Mesothelial cell of epicardium (in vitro differentiated cells): ENCODE measurements at regions not wholly inside any gene's neighbourhood (a gene's known extent, or its start where the extent isn't known, plus 50 kb on each side); places are given as distances from the start of the nearest gene placed in this dataset.

Experiments
- DNase-seq, 2 experiments: peaks; one replicate each; pipeline ENCODE4 v3.0.0; 2021; ENCODE audit warnings: low spot score in 2 of 2; ENCODE audit not compliant: unreplicated experiment in 2 of 2
- H3K27ac Mint-ChIP-seq: 2 replicates; pipeline ENCODE4 v1.8.0; 2021; ENCODE audit warnings: mixed read lengths
- H3K27me3 Mint-ChIP-seq: 2 replicates; pipeline ENCODE4 v1.8.0; 2021; ENCODE audit warnings: low read depth, mixed read lengths
- H3K36me3 Mint-ChIP-seq: 2 replicates; pipeline ENCODE4 v1.8.0; 2021; ENCODE audit warnings: mixed read lengths
- H3K4me1 Mint-ChIP-seq: 2 replicates; pipeline ENCODE4 v1.8.0; 2021; ENCODE audit warnings: mixed read lengths
- H3K4me3 Mint-ChIP-seq: 2 replicates; pipeline ENCODE4 v1.8.0; 2021; ENCODE audit warnings: mild to moderate bottlenecking, moderate library complexity, mixed read lengths
- H3K9me3 Mint-ChIP-seq: 2 replicates; pipeline ENCODE4 v1.8.0; 2021; ENCODE audit warnings: mixed read lengths
- TF ChIP-seq, protein P1 (sequence below): fragments of 200-600 bp; sonication (generic); IDR thresholded peaks from one replicate; pipeline ENCODE4 v1.5.0; 2021; ENCODE audit warnings: antibody characterized with exemption; ENCODE audit not compliant: unreplicated experiment

DNA sequence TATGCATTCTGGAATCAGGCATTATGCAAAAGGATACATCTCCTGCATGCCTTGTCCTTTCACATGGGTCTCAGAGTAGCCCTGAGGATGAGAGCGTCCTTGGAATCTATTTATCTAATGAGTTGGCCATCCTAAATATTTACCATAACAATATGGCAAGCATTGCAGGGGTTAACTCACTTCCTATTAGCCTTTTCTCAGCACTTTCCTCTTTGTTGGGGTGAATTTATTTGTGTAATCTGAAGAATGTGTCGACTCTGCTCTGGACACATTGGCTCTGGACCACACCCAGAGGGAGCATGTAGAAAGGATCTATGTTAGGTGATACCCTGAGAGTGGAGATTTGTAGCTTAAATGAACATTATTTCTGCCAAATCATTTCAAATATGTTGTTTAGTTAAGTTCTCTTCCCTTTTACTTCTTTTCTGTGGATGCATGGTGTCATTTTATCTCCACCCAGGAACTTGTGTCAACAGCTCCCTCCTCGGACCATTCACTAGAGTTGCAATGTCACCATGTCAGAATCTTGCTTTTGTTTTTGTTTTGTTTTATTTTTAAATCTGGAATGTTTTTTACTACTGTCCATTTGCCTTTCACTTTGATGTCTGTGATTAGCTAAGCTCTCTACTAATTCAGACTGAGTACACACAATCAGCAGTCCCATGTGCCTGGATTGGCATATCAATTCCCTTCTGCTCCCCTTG, 757.0 kb upstream of the MMS22L start:
- peaks cover 21% of the 10 kb centered on the region for H3K4me1 Mint-ChIP-seq
- H3K4me3 Mint-ChIP-seq, result no peak overlapping the region
- no peaks in the 10 kb centered on the region for H3K9me3 Mint-ChIP-seq
- TF ChIP-seq, protein P1, sequence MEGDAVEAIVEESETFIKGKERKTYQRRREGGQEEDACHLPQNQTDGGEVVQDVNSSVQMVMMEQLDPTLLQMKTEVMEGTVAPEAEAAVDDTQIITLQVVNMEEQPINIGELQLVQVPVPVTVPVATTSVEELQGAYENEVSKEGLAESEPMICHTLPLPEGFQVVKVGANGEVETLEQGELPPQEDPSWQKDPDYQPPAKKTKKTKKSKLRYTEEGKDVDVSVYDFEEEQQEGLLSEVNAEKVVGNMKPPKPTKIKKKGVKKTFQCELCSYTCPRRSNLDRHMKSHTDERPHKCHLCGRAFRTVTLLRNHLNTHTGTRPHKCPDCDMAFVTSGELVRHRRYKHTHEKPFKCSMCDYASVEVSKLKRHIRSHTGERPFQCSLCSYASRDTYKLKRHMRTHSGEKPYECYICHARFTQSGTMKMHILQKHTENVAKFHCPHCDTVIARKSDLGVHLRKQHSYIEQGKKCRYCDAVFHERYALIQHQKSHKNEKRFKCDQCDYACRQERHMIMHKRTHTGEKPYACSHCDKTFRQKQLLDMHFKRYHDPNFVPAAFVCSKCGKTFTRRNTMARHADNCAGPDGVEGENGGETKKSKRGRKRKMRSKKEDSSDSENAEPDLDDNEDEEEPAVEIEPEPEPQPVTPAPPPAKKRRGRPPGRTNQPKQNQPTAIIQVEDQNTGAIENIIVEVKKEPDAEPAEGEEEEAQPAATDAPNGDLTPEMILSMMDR, result no peak
- no peaks in the 10 kb centered on the region for H3K36me3 Mint-ChIP-seq
- peaks cover 14% of the 10 kb centered on the region for H3K27me3 Mint-ChIP-seq
- H3K27ac Mint-ChIP-seq, result no peak overlapping the region
- DNase-seq, result no peak

DNA sequence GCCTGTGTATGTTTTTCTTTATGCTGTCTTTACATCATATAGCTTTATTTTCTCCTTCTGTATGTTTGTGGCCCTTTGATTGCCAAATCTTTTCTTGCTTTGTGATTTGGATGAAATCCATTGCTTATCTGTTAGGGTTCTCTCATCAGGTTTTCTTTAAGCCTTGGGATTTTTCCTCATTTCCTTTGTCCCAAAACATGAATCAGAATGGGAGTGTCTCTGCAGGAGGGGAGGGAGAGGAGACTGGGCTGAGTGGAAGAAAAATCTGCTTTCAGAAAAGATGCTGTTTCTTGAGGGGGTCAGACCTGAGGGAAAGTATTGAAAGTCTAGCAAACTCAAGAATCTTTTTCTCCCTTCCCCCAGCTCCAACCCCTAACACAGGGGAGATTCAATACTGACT, 758.0 kb upstream of the MMS22L start:
- DNase-seq, result no peak
- Mint-ChIP-seq H3K9me3 (no peaks in the 10 kb centered on the region), H3K4me3 (no peak overlapping the region), H3K27me3 (peaks cover 17% of the 10 kb centered on the region), H3K27ac (no peak overlapping the region), H3K36me3 (no peaks in the 10 kb centered on the region), H3K4me1 (peaks cover 21% of the 10 kb centered on the region)
- TF ChIP-seq, protein P1, result no peak

DNA sequence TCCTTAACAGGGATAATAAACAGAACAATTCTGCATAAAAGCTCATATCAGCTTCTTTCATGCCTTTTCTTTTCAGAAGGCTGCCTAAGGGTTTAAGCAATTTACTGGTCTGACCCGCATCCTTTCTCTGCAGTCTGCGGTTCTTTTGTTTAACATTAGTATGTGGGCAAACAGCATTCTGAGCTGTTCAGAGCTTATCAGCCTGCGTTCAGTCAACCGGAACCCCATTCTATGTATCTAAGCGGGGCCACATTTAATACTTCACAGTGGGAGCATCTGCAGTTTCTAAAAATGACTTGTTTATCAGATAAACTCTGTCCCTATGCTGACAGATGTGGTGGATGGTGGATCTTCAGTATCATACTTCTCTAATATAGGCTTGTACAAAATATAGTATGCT, 758.9 kb upstream of the MMS22L start:
- DNase-seq, result no peak
- Mint-ChIP-seq H3K27me3 (peaks cover 16% of the 10 kb centered on the region), H3K4me3 (no peak overlapping the region), H3K9me3 (no peaks in the 10 kb centered on the region), H3K36me3 (no peaks in the 10 kb centered on the region), H3K27ac (no peak overlapping the region), H3K4me1 (peaks cover 21% of the 10 kb centered on the region)
- TF ChIP-seq, protein P1, result no peak

DNA sequence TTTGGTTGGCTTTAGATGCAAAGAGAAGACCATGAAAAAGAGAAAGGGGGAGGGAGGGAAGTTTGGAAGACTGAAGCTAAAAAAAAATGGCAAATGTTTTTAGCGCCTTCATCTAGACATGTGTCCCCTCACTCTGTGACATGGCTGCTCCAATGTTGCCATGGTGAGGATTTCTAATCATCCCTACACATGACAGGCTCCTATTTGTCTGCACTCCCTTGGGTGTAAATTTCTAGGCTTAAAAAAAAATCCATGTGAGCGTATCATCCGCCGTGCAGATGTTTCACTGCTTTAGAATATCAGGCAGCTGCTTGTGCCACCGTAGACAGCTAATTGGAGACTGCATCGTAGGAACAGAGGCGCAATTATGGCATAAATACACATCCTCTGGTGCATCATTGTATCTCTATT, 761.1 kb upstream of the MMS22L start:
- TF ChIP-seq, protein P1, result no peak
- peaks cover 21% of the 10 kb centered on the region for H3K4me1 Mint-ChIP-seq
- no peak overlapping the region for H3K27ac Mint-ChIP-seq
- DNase-seq, result no peak
- no peaks in the 10 kb centered on the region for H3K36me3 Mint-ChIP-seq
- H3K27me3 Mint-ChIP-seq, result peaks cover 25% of the 10 kb centered on the region
- H3K4me3 Mint-ChIP-seq, result no peak overlapping the region
- H3K9me3 Mint-ChIP-seq, result no peaks in the 10 kb centered on the region

DNA sequence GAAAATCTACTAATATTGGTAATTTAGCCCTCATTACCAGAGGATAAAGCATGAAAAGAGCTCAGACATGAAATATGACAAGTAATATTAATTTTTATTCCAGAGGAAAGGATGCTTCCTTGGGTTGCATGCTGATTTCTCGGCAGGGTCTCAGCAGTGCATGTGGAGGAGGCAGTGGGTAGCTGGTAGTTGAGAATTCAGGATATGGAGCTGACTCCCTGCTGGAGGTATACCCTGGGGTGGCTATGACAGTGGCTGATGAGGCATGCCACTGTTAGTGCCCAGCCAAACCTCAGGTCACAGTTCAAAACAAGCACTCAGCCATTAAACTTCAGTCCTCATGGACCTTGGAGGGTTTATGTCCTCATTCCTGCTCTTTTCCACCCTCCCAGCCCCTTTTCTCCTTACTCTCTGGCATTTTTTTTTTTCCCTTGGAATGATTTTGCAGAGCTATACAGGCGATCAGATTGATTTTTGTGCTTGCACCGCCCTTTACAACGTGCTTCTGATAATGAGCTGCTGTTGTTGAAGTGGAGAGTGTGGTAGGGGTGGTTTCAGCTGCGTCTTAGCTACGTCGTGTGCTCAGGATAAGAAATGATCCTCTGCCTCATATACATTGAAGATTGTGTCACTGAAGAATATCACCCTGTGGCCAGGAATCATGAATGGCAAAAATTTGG, 761.9 kb upstream of the MMS22L start:
- H3K36me3 Mint-ChIP-seq, result no peaks in the 10 kb centered on the region
- no peaks in the 10 kb centered on the region for H3K9me3 Mint-ChIP-seq
- H3K4me1 Mint-ChIP-seq, result peaks cover 16% of the 10 kb centered on the region

More for the DNA sequence above, 761.9 kb upstream of the MMS22L start:
- H3K27ac Mint-ChIP-seq, result no peak overlapping the region
- TF ChIP-seq, protein P1, result no peak
- DNase-seq, result no peak
- no peak overlapping the region for H3K4me3 Mint-ChIP-seq
- H3K27me3 Mint-ChIP-seq, result peaks cover 23% of the 10 kb centered on the region
